HTR-8/SVneo (cell line): ENCODE measurements at regions not wholly inside any gene's neighbourhood (a gene's known extent, or its start where the extent isn't known, plus 50 kb on each side); places are given as distances from the start of the nearest gene placed in this dataset.

Experiments used
- DNase-seq: peaks from one replicate; pipeline ENCODE4 v3.0.0; 2011; ENCODE audit warnings: low spot score, mixed read lengths; ENCODE audit not compliant: insufficient read length
- FAIRE-seq: peaks from 2 replicates; lab custom pipeline; 2011; peaks lifted over from hg19 to GRCh38; lab: Jason Lieb, UNC

DNA sequence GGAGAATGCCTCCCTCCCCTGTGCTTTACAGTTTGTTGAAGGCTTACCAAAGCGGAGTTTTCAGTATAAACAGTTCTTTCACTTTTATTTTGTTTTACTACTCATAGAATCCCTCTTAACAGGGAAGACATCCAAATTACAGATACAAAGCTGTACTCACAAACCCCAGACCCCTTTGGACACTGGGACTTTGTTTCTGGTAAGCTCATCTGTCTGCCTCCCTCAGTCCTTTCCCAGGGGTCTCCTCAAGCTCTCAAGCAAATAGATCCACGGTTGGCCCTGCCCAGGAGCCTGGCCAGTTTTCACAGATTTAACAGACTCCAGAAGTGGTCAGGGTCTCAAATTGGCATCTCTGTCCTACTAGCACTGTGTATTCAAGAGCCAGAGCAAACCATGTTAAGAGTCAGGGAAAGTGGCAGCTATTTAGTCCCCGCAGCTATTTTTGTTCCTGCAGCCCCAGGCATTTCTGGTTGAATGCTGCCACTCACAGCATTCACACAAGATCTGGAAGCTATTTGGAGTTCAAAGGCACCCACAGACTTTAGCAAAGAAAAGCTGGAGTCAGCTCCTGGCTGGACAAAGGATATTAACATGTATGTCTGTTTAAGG, 54.2 kb downstream of the TMEM100 start:
- no peak for DNase-seq
- FAIRE-seq, result no peak

DNA sequence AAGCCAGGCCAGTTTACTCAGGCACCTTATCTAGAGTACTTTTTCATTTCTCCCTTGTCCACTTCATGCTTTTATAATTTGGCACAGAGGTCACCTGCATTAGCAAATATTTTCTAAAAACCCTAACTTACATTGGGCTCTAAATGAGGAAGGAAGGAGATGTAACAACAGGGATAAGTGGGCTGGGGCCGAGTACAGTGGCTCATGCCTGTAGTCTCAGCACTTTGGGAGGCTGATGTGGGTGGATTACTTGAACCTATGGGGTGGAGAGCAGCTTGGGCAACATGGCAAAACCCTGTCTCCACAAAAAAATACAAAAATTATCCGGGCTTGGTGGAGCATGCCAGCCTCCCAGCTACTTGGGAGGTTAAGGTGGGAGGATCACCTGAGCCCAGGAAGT, 55.9 kb downstream of the TMEM100 start:
- no peak for DNase-seq
- no peak for FAIRE-seq

DNA sequence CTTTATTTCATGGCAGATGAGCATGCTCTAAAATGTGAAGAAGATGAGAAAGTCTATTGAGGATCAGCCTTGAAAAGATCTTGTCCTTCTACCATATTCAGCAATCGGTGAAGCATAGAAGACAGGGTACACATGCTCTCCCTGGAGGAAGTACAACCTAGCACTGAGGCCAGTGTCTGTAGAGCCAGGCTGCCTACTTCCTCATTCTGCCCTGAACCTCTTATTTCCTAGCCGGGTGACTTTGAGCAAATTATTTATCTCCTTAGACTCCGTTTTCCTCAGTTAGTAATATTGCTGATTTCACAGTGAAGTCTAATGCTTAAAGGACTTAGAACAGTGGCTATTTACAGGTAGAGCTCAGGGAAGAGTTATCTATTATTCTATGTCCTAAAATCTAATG, 58.4 kb downstream of the TMEM100 start:
- FAIRE-seq, result no peak

DNA sequence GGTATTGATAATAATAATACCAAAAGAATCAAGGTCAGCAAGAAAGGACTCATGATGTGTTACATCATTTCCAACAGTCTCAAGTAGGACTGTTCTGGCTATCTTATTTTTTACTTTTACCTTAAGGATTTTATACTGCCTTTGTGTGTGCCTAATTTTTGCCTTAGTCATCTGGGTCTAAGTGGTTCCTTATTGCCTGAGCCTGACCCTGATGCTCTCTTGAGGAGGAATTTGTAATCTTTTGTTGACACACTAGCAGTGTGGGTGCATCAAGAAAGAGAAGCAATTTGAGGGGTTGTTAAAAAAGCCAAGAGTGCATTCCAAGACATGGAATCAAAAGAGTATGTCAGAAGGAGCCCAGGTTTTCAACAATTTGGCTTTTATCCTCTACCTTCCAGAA, 59.3 kb downstream of the TMEM100 start:
- DNase-seq (no peak), FAIRE-seq (no peak)

More for the DNA sequence above, 58.4 kb downstream of the TMEM100 start:
- DNase-seq, result no peak

DNA sequence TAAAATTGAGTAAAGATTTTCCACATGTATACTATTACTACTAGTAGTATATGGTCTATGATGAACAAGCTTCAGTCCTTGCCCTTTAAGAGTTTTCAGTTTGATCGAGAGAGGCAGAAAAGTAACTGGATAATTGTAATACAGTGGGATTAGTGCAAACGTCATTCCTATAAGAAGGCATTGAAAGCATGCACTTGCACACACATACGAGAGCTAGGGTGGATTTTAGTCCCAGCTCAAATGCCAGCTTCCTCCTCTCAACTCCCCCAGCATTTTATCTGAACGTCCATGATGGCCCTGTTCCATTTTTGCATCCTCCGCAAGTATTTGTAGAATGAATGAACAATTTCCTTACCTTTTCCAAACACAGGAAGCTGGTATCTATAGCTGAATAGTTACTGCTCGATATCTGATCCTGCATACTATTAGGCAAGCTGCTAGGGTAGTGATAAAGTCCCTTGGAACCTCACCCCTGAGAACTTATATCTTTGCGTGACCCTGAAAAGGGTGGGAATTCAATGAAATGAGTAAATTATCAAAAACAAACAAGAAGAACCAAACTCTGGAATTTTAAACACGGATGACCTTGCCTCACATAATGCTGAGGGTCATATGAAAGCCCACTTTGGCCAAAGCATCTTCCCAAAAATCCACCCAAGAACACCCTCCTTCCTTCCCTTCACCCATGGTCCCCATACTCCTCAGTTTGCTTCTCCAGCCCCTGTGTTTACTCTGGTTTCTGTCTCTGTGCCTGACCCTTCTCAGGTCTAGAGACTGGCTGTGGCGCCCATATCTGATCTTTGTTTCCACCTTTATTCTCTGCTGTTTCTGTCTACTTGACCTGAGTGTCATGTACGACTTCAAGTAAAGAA, 60.5 kb downstream of the TMEM100 start:
- DNase-seq (no peak), FAIRE-seq (no peak)

DNA sequence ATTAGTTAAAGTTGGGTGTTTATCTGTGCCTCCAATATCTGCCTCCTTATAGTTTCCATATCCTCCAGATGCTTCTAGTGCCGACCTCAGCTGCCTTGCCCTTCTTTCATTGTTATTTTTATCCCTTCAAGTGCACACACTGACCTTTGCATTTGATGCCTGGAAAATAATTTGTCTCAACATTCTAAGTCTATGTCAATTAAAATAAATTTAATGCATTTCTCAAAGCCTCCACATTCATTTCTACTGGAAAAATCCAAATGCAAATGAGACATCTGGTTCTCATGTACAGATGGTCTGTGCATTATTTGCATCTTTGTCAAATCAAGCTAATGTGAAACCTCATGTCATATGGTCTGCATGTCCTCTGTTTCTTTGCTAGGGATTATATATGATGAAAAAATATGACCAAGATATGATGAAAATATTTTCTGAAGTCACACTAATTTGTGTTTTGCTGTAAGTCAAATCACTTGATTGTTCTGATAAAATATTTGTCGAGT, 61.4 kb downstream of the TMEM100 start:
- no peak for DNase-seq
- FAIRE-seq, result no peak

DNA sequence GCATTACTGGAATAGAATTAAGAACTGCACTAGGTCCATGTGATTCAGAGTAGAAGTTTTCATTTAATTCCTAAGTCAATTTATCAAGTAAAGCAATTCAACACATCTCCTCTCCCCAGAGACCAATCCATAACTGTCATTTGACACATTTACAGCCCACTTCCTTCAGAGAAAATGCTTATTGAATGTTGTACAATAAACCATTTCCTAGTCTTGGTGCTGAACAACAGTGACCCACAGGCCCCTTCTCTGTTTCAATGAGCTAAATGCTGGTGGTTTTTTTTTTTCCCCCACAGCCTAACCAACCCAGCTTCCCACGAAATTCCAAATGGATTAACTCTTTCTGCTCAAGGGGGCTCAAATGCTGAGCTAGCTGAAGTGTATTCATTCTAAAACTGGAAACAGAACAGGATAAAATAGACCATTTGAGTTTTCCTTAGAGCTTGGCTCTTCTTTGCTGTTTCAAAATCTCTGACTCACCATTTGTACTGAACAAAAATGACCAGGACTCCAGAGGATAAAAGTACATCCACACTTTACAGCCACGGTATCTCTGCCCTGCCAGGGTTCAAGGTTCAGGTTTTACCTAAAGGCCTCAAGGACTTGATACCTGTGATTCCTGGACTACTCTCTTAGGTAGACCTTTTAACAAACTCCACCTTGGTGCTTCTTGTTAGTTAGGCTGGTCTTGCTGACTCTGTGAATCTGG, 62.3 kb downstream of the TMEM100 start:
- DNase-seq (no peak), FAIRE-seq (no peak)

DNA sequence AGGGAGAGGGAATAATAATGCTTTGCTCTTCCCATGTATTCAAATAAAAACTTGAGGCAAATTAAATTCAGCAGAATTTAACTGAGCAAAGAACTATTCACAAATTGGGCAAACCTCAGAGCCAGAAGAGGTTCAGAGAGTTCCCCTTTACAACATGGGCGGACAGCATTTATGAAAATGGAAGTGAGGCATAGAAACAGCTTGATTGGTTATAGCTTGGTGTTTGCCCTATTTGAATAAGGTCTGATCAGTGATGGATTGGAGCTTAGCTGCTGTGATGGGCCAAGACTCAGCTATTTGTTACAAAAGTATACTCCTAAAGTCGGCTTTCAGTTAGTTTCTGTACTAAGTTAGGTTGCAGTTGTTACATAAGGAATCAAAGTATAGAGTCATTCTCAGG, 63.0 kb downstream of the TMEM100 start:
- FAIRE-seq, result no peak
- no peak for DNase-seq

DNA sequence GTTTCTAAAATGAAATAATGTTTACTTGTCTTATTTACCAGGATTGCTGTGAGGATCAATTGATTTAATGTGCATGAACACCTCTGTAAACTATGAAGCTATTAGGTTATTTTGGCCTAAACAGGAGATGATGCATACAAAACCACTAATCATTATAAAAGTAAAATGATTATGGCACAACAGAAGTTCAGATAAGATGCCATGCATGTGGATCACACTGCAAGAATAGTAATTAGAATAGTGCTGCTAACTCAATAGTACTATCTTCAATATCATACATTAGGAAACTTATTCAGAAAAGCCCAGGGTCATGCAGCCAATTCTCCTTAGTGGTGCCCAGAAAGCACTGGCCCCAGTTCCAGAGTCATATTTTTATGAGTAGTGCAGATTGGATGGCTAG, 66.9 kb downstream of the TMEM100 start:
- no peak for FAIRE-seq
- no peak for DNase-seq

DNA sequence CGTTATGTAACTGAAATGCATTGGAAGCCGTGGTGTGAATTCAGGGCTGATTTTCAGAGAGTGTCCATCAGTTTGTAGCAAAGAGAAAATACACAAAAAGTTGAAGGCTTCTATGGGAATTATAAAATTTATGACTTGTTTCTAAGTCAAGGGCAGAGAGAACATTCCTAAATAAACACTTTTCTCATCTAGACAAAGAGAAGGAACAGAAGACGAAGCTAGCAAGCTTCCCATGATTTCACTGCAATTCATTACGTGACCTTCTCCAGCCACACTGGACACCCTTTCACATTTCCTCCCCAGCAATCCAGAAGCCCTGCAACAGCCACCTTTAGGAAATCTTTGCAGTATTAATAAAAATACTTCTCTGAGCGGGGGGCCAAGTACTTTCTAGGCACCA, 67.8 kb downstream of the TMEM100 start:
- no peak for FAIRE-seq

DNA sequence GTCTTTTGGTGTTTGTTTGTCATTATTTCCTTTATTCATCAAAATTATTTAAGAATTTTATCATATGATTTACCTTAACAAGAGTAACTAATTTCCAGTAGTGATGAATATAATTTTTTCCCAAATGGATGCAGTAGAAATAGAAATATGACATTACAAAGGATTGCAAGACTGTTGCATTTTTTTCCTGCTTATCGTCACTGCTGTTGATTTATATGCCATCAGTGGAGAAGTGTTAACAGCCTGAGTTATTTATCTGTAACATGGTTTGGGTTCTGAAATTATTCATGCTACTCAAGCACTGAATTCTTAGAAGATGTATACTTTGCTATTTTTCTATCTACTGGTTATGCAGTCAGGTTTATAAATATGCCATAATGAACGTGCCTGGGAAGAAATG, 68.6 kb downstream of the TMEM100 start:
- DNase-seq, result no peak
- FAIRE-seq, result no peak

More for the DNA sequence above, 67.8 kb downstream of the TMEM100 start:
- DNase-seq, result no peak

DNA sequence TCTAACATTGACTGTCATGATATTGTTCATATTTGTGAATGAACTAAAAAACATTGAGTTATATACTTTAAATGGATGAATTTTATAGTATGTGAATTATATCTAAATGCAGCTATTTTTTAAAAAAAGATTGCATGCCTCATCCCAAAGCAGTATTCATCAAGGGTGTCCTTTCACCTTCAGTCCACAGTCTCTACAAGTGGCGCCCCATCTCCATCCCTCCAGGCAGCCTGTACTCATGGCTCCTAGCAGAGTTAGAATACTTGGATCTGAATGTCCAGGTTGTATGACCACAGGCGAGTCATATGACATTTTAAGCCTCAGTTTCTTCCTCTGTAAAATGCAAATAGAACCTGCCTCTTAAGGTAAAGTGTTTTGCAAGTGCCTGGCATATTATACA, 69.8 kb downstream of the TMEM100 start:
- FAIRE-seq (no peak), DNase-seq (no peak)

DNA sequence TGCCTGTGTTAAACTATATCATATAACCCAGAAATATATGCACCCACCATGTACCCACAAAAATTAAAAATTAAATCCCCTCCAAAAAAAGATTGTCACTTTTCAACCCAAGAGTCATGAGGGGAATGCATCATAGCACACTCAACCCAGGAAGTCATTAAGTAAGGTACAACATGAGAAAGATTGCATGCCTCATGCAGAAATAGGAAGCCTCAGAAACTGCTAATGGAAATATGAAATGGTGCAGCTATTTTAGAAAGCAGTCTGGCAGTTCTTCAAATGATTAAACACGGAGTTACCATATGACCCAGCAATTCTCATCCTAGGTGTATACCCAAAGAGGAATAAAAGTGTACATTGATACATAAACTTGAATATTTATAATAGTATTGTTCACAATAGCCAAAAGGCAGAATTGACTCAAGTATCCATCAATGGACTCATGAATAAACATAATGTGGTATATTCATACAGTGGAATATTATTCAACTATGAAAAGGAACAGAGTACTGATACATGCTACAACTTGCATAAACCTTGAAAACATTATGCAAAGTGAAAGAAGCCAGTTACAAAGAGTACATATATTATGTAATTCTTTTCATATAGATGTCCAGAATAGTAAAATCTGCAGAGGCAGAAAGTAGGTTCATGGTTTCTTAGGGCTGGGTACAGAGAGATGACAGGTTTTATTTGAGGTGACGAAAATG, 70.4 kb downstream of the TMEM100 start:
- FAIRE-seq, result no peak
- DNase-seq, result no peak

DNA sequence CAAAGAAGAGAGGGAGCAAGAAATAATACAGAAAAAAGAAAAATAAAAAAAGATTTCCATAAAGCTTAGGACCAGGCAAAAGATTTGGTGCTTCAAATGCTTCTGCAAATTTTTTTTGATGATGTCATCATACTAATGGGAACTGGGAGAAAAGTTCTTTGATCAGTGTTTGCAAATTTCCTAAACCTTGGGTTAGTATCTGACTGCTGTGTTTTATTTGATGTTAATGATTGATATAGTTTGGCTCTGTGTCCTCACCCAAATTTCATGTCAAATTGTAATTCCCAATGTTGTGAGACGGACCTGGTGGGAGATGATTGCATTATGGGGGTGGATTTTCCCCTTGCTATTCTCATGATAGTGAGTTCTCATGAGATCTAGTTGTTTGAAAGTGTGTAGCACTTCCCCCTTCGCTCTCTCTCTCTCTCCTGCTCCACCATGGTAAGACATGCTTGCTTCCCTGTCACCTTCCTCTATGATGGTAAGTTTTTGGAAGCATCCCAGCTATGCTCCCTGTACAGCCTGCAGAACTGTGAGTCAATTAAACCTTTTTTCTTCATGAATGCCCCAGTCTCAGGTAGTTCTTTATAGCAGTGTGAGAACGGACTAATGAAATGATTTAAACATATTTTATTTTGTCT, 72.6 kb downstream of the TMEM100 start:
- no peak for FAIRE-seq
- DNase-seq, result no peak

DNA sequence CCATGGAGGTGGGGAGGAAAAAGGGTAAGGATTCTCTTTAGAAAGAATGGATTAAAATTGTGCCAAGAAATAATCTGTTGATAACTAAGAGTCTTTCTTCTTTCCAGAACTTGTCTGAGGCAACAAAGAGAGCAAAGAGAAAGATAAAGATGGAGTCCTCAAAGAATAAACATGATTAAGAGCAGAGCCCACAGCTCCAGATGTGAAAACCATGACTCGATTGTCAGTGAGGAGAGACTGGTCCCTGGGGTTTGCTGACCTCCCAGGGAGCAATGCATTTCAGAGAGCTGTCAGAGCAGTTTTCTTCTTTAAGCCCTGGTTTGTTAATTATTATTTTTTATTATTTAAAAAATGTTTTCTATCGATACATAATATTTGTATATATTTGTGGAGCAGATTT, 74.6 kb downstream of the TMEM100 start:
- no peak for FAIRE-seq
- no peak for DNase-seq

DNA sequence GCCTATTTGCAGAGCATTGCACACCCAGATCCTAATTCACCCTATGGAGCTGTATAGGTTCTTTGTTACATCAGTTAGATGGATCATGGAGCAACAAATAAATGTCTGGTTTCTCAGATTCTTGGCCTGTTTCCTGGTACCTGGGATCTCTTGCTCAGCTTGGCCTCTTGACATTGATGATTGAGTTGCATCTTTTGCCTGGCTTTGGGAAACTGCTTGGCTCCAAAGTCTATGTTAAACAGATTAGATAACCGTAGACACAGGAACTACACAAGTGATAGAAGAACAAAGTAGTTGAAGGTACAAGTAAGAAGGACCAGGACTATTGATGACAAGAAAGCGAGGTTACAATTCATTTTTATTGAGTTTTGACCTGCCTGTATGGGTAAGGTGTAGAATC, 77.3 kb downstream of the TMEM100 start:
- FAIRE-seq (no peak), DNase-seq (no peak)

DNA sequence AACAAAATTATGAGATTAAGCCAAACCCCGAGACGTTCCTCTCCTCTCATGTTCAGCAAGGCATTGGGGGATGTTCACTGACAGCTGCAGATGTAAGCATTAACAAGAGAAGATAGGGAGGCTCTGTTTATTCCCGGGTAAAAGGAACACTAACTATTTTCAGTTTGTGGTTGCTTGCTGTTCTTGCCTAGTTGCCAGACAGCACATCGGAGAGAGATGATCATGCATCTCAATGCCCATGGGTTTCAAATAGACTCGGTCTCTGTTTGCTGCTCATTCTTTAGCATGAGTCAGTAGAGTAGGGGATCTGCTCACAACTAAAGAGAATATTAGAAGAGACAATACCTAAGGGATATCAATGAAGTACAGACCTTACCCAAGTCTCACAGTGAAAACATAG, 78.3 kb downstream of the TMEM100 start:
- no peak for FAIRE-seq
- DNase-seq, result no peak

DNA sequence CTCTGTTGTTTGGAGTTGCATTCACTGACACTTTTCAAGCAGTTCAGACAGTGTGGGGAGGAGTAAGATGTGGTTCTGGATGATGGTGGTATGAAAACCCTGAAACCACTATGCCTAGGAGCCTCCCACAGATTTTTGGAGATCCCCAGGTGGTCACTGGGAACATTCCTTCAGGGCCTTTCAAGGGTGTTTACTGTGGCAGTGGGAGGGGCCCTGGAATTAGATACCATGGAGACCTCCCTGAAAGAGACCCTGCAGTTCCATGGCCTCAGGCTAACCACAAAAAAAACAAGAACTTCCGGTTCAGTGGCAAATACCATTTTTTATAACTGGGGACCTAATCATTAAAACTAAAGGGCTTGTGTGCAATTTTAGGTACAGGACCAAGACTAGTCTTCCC, 79.9 kb downstream of the TMEM100 start:
- no peak for DNase-seq
- no peak for FAIRE-seq

DNA sequence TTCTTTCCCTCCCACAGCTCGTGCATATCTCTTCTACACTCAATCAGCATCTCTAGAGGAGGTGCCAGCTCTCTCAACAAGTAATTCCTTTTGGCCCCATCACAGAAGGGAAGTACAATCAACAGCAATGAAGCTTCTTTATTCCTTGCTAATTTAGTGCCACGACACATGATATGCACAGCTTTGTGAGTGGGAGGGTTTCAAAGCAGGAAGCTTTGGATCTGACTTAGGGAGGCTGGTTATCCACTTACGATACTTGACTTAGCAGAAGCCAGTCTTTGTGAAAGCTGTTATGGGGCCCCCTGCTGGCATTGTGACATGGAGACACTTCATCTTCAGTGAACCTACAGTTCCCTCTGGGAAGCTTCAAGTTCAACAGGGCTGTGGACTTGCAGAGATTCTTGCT, 81.0 kb downstream of the TMEM100 start:
- DNase-seq, result peak; percentile 10
- no peak for FAIRE-seq

DNA sequence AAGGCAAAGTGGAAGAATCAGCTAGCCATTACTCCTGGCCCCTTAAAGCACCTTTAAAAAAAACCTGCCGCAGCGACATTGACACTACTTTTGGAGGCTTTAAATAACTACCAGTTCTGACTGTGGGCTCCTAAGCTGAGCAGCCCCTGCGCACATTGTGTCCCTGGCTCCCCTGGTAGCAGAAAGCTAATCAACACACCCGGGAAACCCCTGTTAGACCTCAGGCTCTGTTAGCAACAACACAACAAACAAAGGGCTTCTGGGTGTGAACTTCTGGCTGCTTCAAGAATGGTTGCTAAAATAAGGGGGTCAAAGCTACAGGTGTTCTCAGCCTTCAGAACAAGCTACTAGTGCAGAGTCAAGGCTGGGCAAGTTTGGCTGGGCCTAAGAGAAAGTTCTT, 83.6 kb downstream of the TMEM100 start:
- DNase-seq (no peak), FAIRE-seq (no peak)
